Suprapubic skin (tissue), 4 donors: ENCODE measurements at regions not wholly inside any gene's neighbourhood (a gene's known extent, or its start where the extent isn't known, plus 50 kb on each side); places are given as distances from the start of the nearest gene placed in this dataset.

Source experiments
- DNase-seq, 2 donors: peaks; one replicate each; pipeline ENCODE4 v3.0.0-alpha.2; 2019; ENCODE audit warnings: low spot score in 2 of 2
- H3K27ac ChIP-seq: fragments of 200-600 bp; sonication (generic); one replicate; pipeline ENCODE4 v1.5.1; 2019
- H3K27me3 ChIP-seq: fragments of 200-600 bp; sonication (generic); one replicate; pipeline ENCODE4 v1.5.1; 2019
- H3K36me3 ChIP-seq: fragments of 200-600 bp; sonication (generic); one replicate; pipeline ENCODE4 v1.5.1; 2019
- H3K4me1 ChIP-seq: fragments of 200-600 bp; sonication (generic); one replicate; pipeline ENCODE4 v1.5.1; 2019
- H3K4me3 ChIP-seq: fragments of 200-600 bp; sonication (generic); one replicate; pipeline ENCODE4 v1.5.1; 2019; ENCODE audit warnings: mild to moderate bottlenecking
- H3K9me3 ChIP-seq: fragments of 200-600 bp; sonication (generic); one replicate; pipeline ENCODE4 v1.5.1; 2019
- EP300 ChIP-seq: sonication (generic); formaldehyde crosslinking; IDR thresholded peaks from one replicate; pipeline ENCODE4 v1.6.1; 2017; ENCODE audit warnings: antibody characterized with exemption
- POLR2A ChIP-seq, 2 donors: fragments of 450-650 bp; IDR thresholded peaks; one replicate each; pipeline ENCODE4 v1.6.1; 2017; ENCODE audit warnings: antibody characterized with exemption in 2 of 2, mild to moderate bottlenecking in 2 of 2, moderate library complexity in 2 of 2
- POLR2AphosphoS5 ChIP-seq, 3 donors: sonication (generic); formaldehyde crosslinking; IDR thresholded peaks; one replicate each; pipeline ENCODE4 v1.6.1; 2017; ENCODE audit warnings: antibody characterized with exemption in 3 of 3
- WGBS: methylation state at CpG from one replicate; pipeline ENCODE4 v1.1.5; 2018; 5-methylcytosine and 5-hydroxymethylcytosine counted together
- TF ChIP-seq, protein P1 (sequence below), 2 donors: fragments of 200-600 bp in 1 of 2; fragments of 450-650 bp in 1 of 2; sonication (generic) in 1 of 2; IDR thresholded peaks; one replicate each; pipeline ENCODE4 v1.5.1; 2016 to 2019; ENCODE audit warnings: antibody characterized with exemption in 2 of 2, mild to moderate bottlenecking in 1 of 2, moderate library complexity in 1 of 2

DNA sequence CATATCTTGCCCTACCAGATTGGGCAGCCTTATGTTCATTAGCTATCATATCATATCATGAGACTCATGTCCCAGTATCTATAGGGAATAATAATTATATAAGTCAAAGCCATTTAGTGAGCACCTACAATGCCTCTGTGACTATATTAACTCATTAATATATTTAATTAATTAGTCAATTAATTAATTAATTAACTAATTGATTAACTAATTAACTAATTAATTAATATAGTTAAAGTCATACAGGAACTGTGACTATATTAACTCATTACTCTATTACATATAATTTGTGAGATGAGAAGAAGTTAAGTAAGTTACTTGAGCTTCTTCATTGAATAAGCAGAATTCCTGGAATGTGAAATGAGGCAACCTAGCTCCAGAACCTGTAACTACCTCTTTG, 588.3 kb upstream of the SLITRK1 start:
- TF ChIP-seq POLR2AphosphoS5 (IDR thresholded peaks at IDR 0.05) = no peak
- no peak for TF ChIP-seq POLR2A (IDR thresholded peaks at IDR 0.05)
- no peak for TF ChIP-seq EP300
- TF ChIP-seq, protein P1, sequence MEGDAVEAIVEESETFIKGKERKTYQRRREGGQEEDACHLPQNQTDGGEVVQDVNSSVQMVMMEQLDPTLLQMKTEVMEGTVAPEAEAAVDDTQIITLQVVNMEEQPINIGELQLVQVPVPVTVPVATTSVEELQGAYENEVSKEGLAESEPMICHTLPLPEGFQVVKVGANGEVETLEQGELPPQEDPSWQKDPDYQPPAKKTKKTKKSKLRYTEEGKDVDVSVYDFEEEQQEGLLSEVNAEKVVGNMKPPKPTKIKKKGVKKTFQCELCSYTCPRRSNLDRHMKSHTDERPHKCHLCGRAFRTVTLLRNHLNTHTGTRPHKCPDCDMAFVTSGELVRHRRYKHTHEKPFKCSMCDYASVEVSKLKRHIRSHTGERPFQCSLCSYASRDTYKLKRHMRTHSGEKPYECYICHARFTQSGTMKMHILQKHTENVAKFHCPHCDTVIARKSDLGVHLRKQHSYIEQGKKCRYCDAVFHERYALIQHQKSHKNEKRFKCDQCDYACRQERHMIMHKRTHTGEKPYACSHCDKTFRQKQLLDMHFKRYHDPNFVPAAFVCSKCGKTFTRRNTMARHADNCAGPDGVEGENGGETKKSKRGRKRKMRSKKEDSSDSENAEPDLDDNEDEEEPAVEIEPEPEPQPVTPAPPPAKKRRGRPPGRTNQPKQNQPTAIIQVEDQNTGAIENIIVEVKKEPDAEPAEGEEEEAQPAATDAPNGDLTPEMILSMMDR (IDR thresholded peaks at IDR 0.05) = no peak
- DNase-seq = no peak
- H3K9me3 ChIP-seq = peaks cover 1% of the 10 kb centered on the region

DNA sequence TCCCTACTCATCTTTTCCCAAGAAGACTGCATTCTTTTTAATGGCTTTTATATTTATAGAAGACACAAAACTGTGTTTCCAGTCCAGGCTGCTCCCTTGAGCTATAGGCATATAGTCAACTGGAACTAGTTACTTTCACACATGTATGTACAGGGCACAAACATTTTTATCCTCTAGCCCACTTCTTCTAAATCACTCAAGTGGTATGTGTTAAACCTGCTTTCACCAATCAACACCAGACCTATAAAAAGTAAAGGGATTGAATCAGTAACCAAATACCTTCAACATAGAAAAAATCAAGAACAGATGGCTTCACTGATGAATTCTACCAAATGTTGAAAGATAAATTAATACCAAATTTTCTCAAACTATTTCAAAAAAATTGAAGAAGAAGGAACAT, 584.2 kb upstream of the SLITRK1 start:
- no peak for DNase-seq
- TF ChIP-seq POLR2AphosphoS5 (IDR thresholded peaks at IDR 0.05) = no peak
- TF ChIP-seq, protein P1 (IDR thresholded peaks at IDR 0.05) = no peak
- TF ChIP-seq POLR2A (IDR thresholded peaks at IDR 0.05) = no peak
- no peak for TF ChIP-seq EP300
- Histone ChIP-seq H3K4me1 (no peaks in the 10 kb centered on the region), H3K36me3 (no peaks in the 10 kb centered on the region), H3K27ac (no peak overlapping the region), H3K27me3 (no peaks in the 10 kb centered on the region), H3K4me3 (no peak overlapping the region), H3K9me3 (no peaks in the 10 kb centered on the region)

More for the DNA sequence above, 588.3 kb upstream of the SLITRK1 start:
- H3K27ac ChIP-seq = no peak overlapping the region
- H3K4me1 ChIP-seq = no peaks in the 10 kb centered on the region
- H3K27me3 ChIP-seq = no peaks in the 10 kb centered on the region
- H3K36me3 ChIP-seq = no peaks in the 10 kb centered on the region
- no peak overlapping the region for H3K4me3 ChIP-seq

DNA sequence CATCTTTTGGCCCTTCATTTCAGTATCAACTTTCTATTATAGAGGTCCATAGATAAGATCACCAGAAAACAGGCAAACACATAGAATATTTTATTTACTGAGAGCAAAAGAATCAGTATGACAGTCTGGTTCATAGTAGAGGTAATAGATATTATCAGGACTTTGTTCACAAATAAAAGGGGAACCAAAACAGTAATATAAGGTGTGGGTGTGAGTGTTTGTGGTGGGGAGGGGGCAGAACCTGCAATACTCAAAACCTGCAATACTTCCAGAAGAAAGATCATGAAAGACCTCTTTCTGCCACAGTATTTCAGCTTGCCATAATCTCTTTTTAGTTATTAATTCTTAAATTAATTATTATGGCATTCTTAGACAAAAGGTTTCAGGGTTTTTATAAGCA, 578.7 kb upstream of the SLITRK1 start:
- no peak overlapping the region for H3K27ac ChIP-seq
- H3K4me1 ChIP-seq = no peaks in the 10 kb centered on the region
- no peak for TF ChIP-seq POLR2A (IDR thresholded peaks at IDR 0.05)
- TF ChIP-seq, protein P1 (IDR thresholded peaks at IDR 0.05) = no peak
- no peak for TF ChIP-seq POLR2AphosphoS5 (IDR thresholded peaks at IDR 0.05)
- TF ChIP-seq EP300 = no peak
- no peak overlapping the region for H3K4me3 ChIP-seq
- H3K36me3 ChIP-seq = no peaks in the 10 kb centered on the region
- no peaks in the 10 kb centered on the region for H3K9me3 ChIP-seq
- H3K27me3 ChIP-seq = no peaks in the 10 kb centered on the region
- no peak for DNase-seq

DNA sequence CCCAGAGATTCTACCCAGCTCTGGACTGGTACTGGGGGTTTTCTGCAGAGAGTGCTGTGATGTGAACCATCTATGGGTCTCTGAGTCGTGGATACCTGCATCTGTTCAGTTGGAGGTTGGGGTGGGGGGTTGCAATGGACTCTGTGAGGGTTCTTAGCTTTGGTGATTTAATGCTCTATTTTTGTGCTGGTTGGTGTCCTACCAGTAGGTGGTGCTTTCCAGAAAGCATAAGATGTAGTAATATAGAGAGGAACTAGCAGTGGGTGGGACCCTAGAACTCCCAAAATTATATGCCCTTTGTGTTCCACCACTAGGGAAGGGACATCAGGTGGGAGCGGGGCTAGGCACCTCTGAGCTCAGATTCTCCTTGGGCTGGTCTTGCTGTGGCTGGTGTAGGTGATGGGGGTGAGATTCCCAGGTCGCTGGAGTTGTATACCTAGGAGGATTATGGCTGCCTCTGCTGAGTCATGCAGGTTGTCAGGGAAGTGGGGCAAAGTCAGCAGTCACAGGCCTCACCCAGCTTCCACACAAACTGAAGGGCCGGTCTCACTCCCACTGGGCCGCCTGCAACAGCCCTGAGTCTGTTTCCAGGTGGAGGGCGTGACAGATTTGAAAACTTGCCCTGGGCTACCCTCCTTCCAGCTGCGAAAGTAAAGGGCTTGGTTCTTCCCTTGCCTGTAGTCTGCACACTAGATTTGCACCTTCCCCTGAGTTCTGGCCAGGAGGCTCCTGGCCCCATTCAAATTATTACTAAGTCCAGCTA, 573.0 kb upstream of the SLITRK1 start:
- no peak for DNase-seq
- Histone ChIP-seq H3K27me3 (no peaks in the 10 kb centered on the region), H3K9me3 (no peaks in the 10 kb centered on the region), H3K36me3 (no peaks in the 10 kb centered on the region), H3K4me3 (no peak overlapping the region), H3K4me1 (no peaks in the 10 kb centered on the region), H3K27ac (no peak overlapping the region)
- WGBS = 85% methylated on average over 6 of the region's 7 CpGs
- no peak for TF ChIP-seq POLR2AphosphoS5 (IDR thresholded peaks at IDR 0.05)
- no peak for TF ChIP-seq EP300
- no peak for TF ChIP-seq POLR2A (IDR thresholded peaks at IDR 0.05)
- TF ChIP-seq, protein P1 (IDR thresholded peaks at IDR 0.05) = no peak

DNA sequence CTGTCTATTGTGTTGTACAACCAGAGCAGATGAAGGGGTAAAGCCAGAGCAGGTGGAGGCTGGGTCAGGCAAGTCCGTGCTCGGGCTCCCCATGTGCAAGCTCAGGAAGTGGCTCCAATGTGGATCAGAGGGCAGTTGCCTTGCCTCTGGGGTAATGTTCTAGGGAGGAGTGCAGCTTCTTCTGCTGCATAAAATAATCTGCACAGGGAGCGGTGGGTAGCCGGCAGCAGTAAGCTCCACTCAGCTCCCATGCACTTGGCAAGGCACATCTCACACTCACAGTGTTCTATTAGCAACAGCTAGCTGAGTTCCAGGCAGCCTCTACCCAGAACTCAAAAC, 565.3 kb upstream of the SLITRK1 start:
- H3K27me3 ChIP-seq = no peaks in the 10 kb centered on the region
- TF ChIP-seq EP300 = no peak
- no peaks in the 10 kb centered on the region for H3K36me3 ChIP-seq
- whole genome bisulfite sequencing = 61% methylated on average over 4 of the region's 4 CpGs
- H3K9me3 ChIP-seq = peaks cover 4% of the 10 kb centered on the region
- no peaks in the 10 kb centered on the region for H3K4me1 ChIP-seq
- no peak overlapping the region for H3K4me3 ChIP-seq
- no peak overlapping the region for H3K27ac ChIP-seq
- no peak for DNase-seq
